GM12892 (cell line): ENCODE measurements at regions not wholly inside any gene's neighbourhood (a gene's known extent, or its start where the extent isn't known, plus 50 kb on each side); places are given as distances from the start of the nearest gene placed in this dataset.

Experiments
- POLR2A ChIP-seq: IDR thresholded peaks from 2 replicates; pipeline ENCODE4 v1.6.1; 2011; ENCODE audit warnings: low read depth, low read length, control low read depth
- POLR2AphosphoS5 ChIP-seq: IDR thresholded peaks from 2 replicates; pipeline ENCODE4 v1.6.1; 2011; ENCODE audit warnings: low read depth, low read length, control low read depth
- TAF1 ChIP-seq: IDR thresholded peaks from 2 replicates; pipeline ENCODE4 v1.6.1; 2011; ENCODE audit warnings: low read depth, mild to moderate bottlenecking, control low read depth, low read length, borderline replicate concordance

DNA sequence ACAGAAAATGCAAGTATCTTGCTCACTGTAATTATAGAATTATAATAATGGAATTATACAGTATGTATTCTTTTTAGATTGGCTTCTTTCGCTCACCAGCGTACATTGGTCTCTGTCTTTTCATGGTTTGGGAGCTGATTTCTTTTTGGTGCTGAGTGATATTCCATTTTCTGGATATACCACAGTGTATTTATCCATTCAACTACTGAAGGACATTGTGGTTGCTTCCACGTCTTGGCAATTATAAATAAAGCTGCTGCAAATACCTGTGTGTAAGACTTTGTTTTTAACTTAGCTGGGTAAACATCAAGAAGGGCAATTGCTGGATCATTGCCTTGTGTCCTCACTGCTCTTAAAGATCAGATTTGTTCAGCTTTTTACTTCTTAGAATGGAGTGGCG, 55.3 kb downstream of the SEPTIN7 start:
- no peak for TF ChIP-seq POLR2AphosphoS5
- TF ChIP-seq POLR2A = no peak
- no peak for TF ChIP-seq TAF1
